A673 (cell line): ENCODE measurements at regions not wholly inside any gene's neighbourhood (a gene's known extent, or its start where the extent isn't known, plus 50 kb on each side); places are given as distances from the start of the nearest gene placed in this dataset.

Experiments
- EZH2 ChIP-seq: fragments of 200-600 bp; sonication (generic); IDR thresholded peaks from 2 replicates; pipeline ENCODE4 v1.6.1; 2017; ENCODE audit warnings: borderline replicate concordance, low read depth, mild to moderate bottlenecking, mixed read lengths, antibody characterized with exemption, low read length; ENCODE audit not compliant: poor library complexity, severe bottlenecking
- TF ChIP-seq, protein P1 (sequence below): fragments of 300-800, 200-600 bp; sonication (generic); conservative IDR thresholded peaks from 2 replicates; pipeline ENCODE4 v1.5.1; 2017; ENCODE audit warnings: low read depth, mild to moderate bottlenecking, antibody characterized with exemption, low read length, moderate library complexity, mixed read lengths

DNA sequence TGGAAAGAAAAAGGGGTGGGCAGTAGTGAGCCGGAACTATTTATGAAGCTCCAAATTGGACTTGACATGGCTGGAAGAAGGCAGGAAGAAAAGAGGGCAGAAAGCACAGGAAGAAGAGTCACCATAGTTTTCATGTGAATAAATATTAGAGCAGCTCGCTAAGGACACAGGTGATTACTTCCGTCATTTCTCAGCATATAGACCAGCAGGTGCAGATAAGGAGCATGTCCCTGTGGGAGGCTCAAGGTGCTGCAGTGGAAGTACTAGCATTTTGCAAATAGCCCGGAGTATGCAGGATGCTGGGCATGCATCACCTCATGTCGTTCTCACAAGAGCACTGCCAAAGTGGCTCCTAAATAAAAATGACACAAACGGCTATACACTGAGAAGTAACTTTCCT, 71.3 kb upstream of the HTR4 start:
- TF ChIP-seq, protein P1, sequence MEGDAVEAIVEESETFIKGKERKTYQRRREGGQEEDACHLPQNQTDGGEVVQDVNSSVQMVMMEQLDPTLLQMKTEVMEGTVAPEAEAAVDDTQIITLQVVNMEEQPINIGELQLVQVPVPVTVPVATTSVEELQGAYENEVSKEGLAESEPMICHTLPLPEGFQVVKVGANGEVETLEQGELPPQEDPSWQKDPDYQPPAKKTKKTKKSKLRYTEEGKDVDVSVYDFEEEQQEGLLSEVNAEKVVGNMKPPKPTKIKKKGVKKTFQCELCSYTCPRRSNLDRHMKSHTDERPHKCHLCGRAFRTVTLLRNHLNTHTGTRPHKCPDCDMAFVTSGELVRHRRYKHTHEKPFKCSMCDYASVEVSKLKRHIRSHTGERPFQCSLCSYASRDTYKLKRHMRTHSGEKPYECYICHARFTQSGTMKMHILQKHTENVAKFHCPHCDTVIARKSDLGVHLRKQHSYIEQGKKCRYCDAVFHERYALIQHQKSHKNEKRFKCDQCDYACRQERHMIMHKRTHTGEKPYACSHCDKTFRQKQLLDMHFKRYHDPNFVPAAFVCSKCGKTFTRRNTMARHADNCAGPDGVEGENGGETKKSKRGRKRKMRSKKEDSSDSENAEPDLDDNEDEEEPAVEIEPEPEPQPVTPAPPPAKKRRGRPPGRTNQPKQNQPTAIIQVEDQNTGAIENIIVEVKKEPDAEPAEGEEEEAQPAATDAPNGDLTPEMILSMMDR: no peak
- no peak for TF ChIP-seq EZH2
